AG04449 (cell line): ENCODE measurements at regions not wholly inside any gene's neighbourhood (a gene's known extent, or its start where the extent isn't known, plus 50 kb on each side); places are given as distances from the start of the nearest gene placed in this dataset.

Source experiments
- CTCF ChIA-PET: fragments of 350-600 bp; formaldehyde crosslinking; extraction: SDS; loops from one replicate; lab custom pipeline; 2021; ENCODE audit warnings: antibody characterized with exemption; lab: Yijun Ruan, JAX
- POLR2A ChIA-PET: fragments of 400-600, 350-600 bp; formaldehyde crosslinking; extraction: SDS; loops from one replicate; lab custom pipeline; 2020; ENCODE audit warnings: antibody characterized with exemption, inconsistent platforms; lab: Yijun Ruan, JAX
- DNase-seq: peaks from one replicate; pipeline ENCODE4 v3.0.0-alpha.2; 2010; ENCODE audit warnings: low read depth, low spot score
- H3K4me3 ChIP-seq: 2 replicates; pipeline ENCODE4 v1.5.1; 2011; ENCODE audit warnings: low read depth, mild to moderate bottlenecking, control low read depth, low read length
- TF ChIP-seq, protein P1 (sequence below): IDR thresholded peaks from one replicate; pipeline ENCODE4 v1.5.1; 2011; ENCODE audit warnings: mild to moderate bottlenecking, moderate library complexity, low read length, control low read depth, inconsistent platforms; ENCODE audit not compliant: insufficient read depth; ENCODE audit errors: missing control alignments

DNA sequence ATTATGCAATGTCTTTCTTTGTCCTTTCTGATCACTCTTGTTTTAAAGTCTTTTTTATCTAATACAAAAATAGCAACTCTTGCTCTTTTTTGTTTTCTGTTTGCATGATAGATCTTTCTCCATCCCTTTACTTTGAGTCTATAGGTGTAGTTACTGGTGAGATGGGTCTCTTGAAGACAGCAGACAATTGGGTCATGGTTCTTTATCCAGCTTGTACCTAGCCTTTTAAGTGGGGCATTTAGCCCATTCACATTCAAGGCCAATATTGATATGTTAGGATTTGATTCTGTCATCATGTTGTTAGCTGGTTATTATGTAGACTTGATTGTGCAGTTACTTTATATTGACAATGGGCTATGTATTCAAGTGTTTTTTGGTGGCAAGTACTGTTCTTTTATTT lies 245.9 kb upstream of the TARS1 start:
- TF ChIP-seq, protein P1, sequence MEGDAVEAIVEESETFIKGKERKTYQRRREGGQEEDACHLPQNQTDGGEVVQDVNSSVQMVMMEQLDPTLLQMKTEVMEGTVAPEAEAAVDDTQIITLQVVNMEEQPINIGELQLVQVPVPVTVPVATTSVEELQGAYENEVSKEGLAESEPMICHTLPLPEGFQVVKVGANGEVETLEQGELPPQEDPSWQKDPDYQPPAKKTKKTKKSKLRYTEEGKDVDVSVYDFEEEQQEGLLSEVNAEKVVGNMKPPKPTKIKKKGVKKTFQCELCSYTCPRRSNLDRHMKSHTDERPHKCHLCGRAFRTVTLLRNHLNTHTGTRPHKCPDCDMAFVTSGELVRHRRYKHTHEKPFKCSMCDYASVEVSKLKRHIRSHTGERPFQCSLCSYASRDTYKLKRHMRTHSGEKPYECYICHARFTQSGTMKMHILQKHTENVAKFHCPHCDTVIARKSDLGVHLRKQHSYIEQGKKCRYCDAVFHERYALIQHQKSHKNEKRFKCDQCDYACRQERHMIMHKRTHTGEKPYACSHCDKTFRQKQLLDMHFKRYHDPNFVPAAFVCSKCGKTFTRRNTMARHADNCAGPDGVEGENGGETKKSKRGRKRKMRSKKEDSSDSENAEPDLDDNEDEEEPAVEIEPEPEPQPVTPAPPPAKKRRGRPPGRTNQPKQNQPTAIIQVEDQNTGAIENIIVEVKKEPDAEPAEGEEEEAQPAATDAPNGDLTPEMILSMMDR, result no peak
- DNase-seq, result no peak
- ChIA-PET POLR2A (no interaction called here), CTCF (no interaction called here)
- H3K4me3 ChIP-seq, result no peak overlapping the region

DNA sequence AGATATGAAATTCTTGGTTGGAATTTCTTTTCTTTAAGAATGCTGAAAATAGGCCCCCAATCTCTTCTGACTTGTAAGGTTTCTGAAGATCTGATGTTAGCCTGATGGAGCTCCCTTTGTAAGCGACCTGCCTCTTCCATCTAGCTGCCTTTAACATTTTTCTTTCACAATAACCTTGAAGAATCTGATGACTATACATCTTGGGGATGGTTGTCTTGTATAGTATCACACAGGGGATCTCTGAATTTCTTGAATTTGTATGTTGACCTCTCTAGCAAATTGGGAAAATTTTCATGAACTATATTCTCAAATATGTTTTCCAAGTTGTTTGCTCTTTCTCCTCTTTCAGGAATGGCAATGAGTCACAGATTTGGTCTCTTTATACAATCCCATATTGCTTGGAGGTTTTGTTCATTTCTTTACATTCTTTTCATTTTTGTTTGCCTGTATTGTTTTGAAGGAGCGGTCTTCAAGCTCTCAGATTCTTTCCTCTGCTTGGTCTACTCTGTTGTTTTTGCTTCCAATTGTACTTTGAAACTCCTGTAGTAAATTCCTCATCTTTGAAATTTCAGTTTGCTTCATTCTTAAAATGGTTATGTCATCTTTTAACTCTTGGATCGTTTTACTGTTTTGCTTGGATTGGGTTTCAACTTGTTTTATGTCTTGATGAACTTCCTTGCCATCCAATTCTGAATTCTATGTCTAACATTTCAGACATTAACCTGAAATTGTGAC lies 245.2 kb upstream of the TARS1 start:
- H3K4me3 ChIP-seq, result no peak overlapping the region
- ChIA-PET CTCF (interaction anchor here (0.8 kb wide), 1 partner anchor 228 kb away, joined by 3 read pairs; no protein-coding TSS in a partner anchor), POLR2A (no interaction called here)
- TF ChIP-seq, protein P1, result no peak
- DNase-seq, result peak; percentile 41

DNA sequence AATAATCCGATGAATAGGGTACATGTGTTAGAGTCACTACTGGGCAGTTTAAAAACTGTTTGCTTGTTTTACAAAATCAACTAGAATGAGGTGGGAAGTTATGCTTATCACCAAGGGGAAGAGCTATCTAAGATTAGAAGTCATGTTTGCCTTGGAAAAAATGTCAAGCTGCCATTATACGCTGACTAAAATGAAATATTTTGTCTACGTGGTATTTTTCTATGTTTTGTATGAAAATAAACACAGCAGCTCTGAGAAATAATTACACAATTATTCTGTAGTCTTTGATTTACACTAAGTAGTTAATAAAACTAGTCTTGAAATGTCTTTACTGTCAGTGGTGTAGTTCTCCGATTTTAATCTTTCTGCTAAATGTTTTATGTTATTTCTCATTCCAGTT lies 241.9 kb upstream of the TARS1 start:
- H3K4me3 ChIP-seq, result no peak overlapping the region
- no peak for DNase-seq
- TF ChIP-seq, protein P1, result no peak
- ChIA-PET CTCF (interaction anchor here (1.3 to 2.2 kb wide), 2 partner anchors 9 to 224 kb away, joined by 6 to 7 read pairs; no protein-coding TSS in a partner anchor), POLR2A (no interaction called here)

DNA sequence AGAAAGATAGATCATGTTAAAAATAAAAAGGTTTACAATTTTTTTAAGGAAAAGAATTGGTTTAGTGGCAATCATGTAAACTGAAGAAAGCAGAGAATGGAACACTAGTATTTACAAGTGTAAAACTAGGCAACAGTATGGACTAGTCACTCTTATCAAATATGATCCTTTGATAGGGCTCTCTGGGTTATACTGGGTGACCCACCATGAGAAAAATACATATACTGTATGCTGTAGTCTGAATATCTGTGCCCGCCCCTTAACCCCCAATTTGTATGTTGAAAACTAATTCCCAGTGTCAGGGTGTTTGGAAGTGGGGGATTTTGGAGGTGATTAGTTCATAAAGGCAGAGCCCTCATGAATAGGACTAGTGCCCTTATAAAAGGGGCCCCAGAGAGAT lies 236.8 kb upstream of the TARS1 start:
- POLR2A ChIA-PET, result no interaction called here
- no peak for DNase-seq

DNA sequence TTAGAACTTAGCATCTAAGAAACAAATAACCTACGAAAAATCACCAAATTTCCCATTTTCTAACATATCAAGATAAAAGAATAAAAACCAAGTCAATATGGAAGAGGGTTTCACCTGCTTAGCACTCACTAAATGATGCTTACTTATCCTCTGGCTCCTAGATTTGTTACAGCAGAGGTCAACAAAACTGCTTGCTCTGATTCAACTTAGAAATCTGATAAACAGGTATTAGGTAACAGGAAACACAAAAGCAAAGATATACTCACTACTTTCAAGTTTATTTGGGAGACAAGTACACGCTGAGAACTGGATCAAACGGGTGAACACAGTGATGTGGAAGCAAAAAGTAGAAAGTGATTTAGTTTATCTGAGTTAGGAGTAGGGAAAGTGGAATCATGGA lies 235.7 kb upstream of the TARS1 start:
- CTCF ChIA-PET, result no interaction called here
- DNase-seq, result no peak
- TF ChIP-seq, protein P1, result no peak
- POLR2A ChIA-PET, result no interaction called here
- H3K4me3 ChIP-seq, result no peak overlapping the region

More for the DNA sequence above, 236.8 kb upstream of the TARS1 start:
- TF ChIP-seq, protein P1, result no peak
- H3K4me3 ChIP-seq, result no peak overlapping the region
- CTCF ChIA-PET, result no interaction called here

DNA sequence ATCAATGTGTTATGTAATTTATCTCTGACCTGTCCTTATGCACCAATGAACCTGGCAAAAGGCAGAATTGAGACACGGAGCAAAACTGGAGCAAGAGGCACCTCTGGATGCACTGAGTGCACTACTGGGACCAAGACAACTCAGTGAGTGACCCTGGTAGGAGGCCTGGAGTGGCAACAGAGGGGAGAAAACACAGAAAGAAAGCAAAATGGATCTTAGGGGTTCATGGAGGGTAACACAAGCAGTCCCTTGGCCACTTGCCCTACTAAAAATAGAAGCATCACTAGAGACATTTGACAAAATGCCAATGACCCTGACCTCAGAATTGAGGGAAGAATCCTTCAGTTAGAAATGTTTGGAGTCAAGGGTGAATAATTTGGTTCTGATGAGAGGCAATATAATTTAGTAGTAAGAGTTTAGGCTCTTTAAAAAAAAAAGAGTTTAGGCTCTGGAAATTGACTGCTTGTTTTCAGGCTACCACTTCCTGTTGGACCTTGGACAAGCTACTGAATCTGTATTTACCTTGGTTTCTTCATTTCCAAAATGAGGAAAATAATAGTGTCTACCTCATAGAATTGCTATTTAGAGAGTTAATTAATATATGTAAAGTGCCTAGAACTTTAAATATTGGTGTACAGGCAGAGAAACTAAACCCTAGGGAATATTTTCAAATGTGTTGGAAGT lies 234.9 kb upstream of the TARS1 start:
- DNase-seq, result no peak
- ChIA-PET POLR2A (no interaction called here), CTCF (no interaction called here)
- no peak overlapping the region for H3K4me3 ChIP-seq
- TF ChIP-seq, protein P1, result no peak
